GM23338 (cell line): ENCODE measurements at regions not wholly inside any gene's neighbourhood (a gene's known extent, or its start where the extent isn't known, plus 50 kb on each side); places are given as distances from the start of the nearest gene placed in this dataset.

ENCODE experiments used
- ATAC-seq: fragments of 200-7000 bp; cut with Tn5 transposase; 3 replicates; pipeline ENCODE4 v1.9.1; 2020
- DNase-seq: peaks from one replicate; pipeline ENCODE4 v3.0.0-alpha.2; 2015; ENCODE audit warnings: low spot score
- H2AFZ ChIP-seq: fragments of 200-600 bp; sonication (generic); 2 replicates; pipeline ENCODE4 v1.8.0; 2016; ENCODE audit warnings: antibody characterized with exemption, mild to moderate bottlenecking, moderate library complexity
- H3F3A ChIP-seq: fragments of 200-600 bp; sonication (generic); replicated peaks from 2 replicates; pipeline ENCODE4 v1.8.0; 2017; ENCODE audit warnings: antibody characterized with exemption, mixed run types, low read depth
- H3K27ac ChIP-seq: fragments of 200-600 bp; sonication (generic); 2 replicates; pipeline ENCODE4 v1.6.1; 2016; ENCODE audit warnings: low read depth
- H3K27me3 ChIP-seq: fragments of 200-600 bp; sonication (generic); 2 replicates; pipeline ENCODE4 v1.8.0; 2016; ENCODE audit warnings: mild to moderate bottlenecking, mixed run types, moderate library complexity; ENCODE audit not compliant: insufficient read depth
- H3K36me3 ChIP-seq: fragments of 200-600 bp; sonication (generic); 2 replicates; pipeline ENCODE4 v1.8.0; 2016; ENCODE audit warnings: mild to moderate bottlenecking; ENCODE audit not compliant: insufficient read depth
- H3K4me1 ChIP-seq: fragments of 200-600 bp; sonication (generic); 2 replicates; pipeline ENCODE4 v1.8.0; 2016; ENCODE audit warnings: mild to moderate bottlenecking, moderate library complexity; ENCODE audit not compliant: insufficient read depth
- H3K4me2 ChIP-seq: fragments of 200-600 bp; sonication (generic); 2 replicates; pipeline ENCODE4 v1.7.1; 2017; ENCODE audit warnings: mixed run types
- H3K4me3 ChIP-seq: fragments of 200-600 bp; sonication (generic); 2 replicates; pipeline ENCODE4 v1.6.1; 2016; ENCODE audit warnings: mixed run types
- H3K79me2 ChIP-seq: fragments of 200-600 bp; sonication (generic); replicated peaks from 2 replicates; pipeline ENCODE4 v1.8.0; 2017; ENCODE audit warnings: mild to moderate bottlenecking; ENCODE audit not compliant: insufficient read depth
- H3K9me2 ChIP-seq: fragments of 200-600 bp; sonication (generic); 2 replicates; pipeline ENCODE4 v1.8.0; 2017; ENCODE audit not compliant: insufficient read depth
- H4K20me1 ChIP-seq: fragments of 200-600 bp; sonication (generic); replicated peaks from 2 replicates; pipeline ENCODE4 v1.8.0; 2017; ENCODE audit warnings: mild to moderate bottlenecking; ENCODE audit not compliant: insufficient read depth
- H3K27ac Mint-ChIP-seq: 2 replicates; pipeline ENCODE4 v1.8.0; 2020; ENCODE audit warnings: inconsistent platforms, mild to moderate bottlenecking, moderate library complexity, mixed read lengths
- H3K27me3 Mint-ChIP-seq: 3 replicates; pipeline ENCODE4 v1.8.0; 2022; ENCODE audit warnings: low read depth, mild to moderate bottlenecking, moderate library complexity, mixed read lengths, inconsistent platforms; ENCODE audit not compliant: insufficient read depth, poor library complexity
- H3K36me3 Mint-ChIP-seq: 3 replicates; pipeline ENCODE4 v1.8.0; 2021; ENCODE audit warnings: low read depth, mild to moderate bottlenecking, inconsistent platforms, moderate library complexity, mixed read lengths
- H3K4me1 Mint-ChIP-seq: 3 replicates; pipeline ENCODE4 v1.8.0; 2020; ENCODE audit warnings: mild to moderate bottlenecking, inconsistent platforms, mixed read lengths
- H3K4me3 Mint-ChIP-seq: 3 replicates; pipeline ENCODE4 v1.8.0; 2021; ENCODE audit warnings: moderate library complexity, mild to moderate bottlenecking, inconsistent platforms, mixed read lengths
- H3K9me3 Mint-ChIP-seq: 3 replicates; pipeline ENCODE4 v1.8.0; 2020; ENCODE audit warnings: moderate library complexity, mild to moderate bottlenecking, inconsistent platforms, mixed read lengths
- CREB1 ChIP-seq: fragments of 250-450 bp; sonication (Bioruptor Pico); IDR thresholded peaks from 2 replicates; pipeline ENCODE4 v1.5.0; 2020; ENCODE audit warnings: low read depth, mild to moderate bottlenecking, moderate library complexity
- CTCF ChIP-seq, 2 experiments: fragments of 200-600 bp in 1 of 2; sonication (generic) in 1 of 2; conservative IDR thresholded peaks; 2 replicates each; pipeline versions ENCODE4 v1.5.1 to v1.6.1; 2016 to 2017; ENCODE audit warnings: antibody characterized with exemption in 2 of 2, low read depth in 2 of 2, mild to moderate bottlenecking in 2 of 2, moderate library complexity in 1 of 2
- ETS1 ChIP-seq: IDR thresholded peaks from 2 replicates; pipeline ENCODE4 v1.6.1; 2016; ENCODE audit warnings: antibody characterized with exemption
- EZH2phosphoT487 ChIP-seq: fragments of 200-600 bp; sonication (generic); IDR thresholded peaks from one replicate; pipeline ENCODE4 v1.8.1; 2018; ENCODE audit warnings: antibody characterized with exemption; ENCODE audit not compliant: unreplicated experiment
- JUNB ChIP-seq: IDR thresholded peaks from one replicate; pipeline ENCODE4 v1.6.1; 2016; ENCODE audit warnings: antibody characterized with exemption; ENCODE audit not compliant: unreplicated experiment
- POLR2AphosphoS5 ChIP-seq: IDR thresholded peaks from 2 replicates; pipeline ENCODE4 v1.6.1; 2016; ENCODE audit warnings: antibody characterized with exemption, low read depth
- REST ChIP-seq: IDR thresholded peaks from one replicate; pipeline ENCODE4 v1.6.1; 2018; ENCODE audit warnings: antibody characterized with exemption; ENCODE audit not compliant: unreplicated experiment
- ZNF331 ChIP-seq: fragments of 250-450 bp; sonication (Bioruptor Pico); IDR thresholded peaks from 2 replicates; pipeline ENCODE4 v1.5.0; 2020; ENCODE audit warnings: low read depth, mild to moderate bottlenecking, moderate library complexity
- ZNF462 ChIP-seq: fragments of 250-450 bp; sonication (Bioruptor Pico); IDR thresholded peaks from 2 replicates; pipeline ENCODE4 v1.5.0; 2020; ENCODE audit warnings: mild to moderate bottlenecking, moderate library complexity

GRCh38 chr16:85176541-85177447, 64.5 kb upstream of the CIBAR2 start (continued):
- no peak for TF ChIP-seq POLR2AphosphoS5
- TF ChIP-seq ETS1 = no peak
- no peak for TF ChIP-seq ZNF462 (CRISPR knock-in tag)
- no peak for TF ChIP-seq ZNF331

GRCh38 chr16:85177448-85177846, 65.2 kb upstream of the CIBAR2 start:
- H4K20me1 ChIP-seq = peaks cover 28% of the 10 kb centered on the region
- no peaks in the 10 kb centered on the region for H3K9me3 Mint-ChIP-seq
- no peaks in the 10 kb centered on the region for H3K27me3 ChIP-seq
- no peak overlapping the region for H3K27ac ChIP-seq
- DNase-seq (no peak), ATAC-seq (no peak)
- peaks cover 25% of the 10 kb centered on the region for H3K4me1 ChIP-seq
- no peak overlapping the region for H2AFZ ChIP-seq
- no peak overlapping the region for H3K4me3 Mint-ChIP-seq
- H3K4me1 Mint-ChIP-seq = peaks cover 49% of the 10 kb centered on the region
- H3F3A ChIP-seq = no peaks in the 10 kb centered on the region
- H3K36me3 ChIP-seq = no peaks in the 10 kb centered on the region
- no peak overlapping the region for H3K4me2 ChIP-seq
- no peak overlapping the region for H3K27ac Mint-ChIP-seq
- H3K9me2 ChIP-seq = no peaks in the 10 kb centered on the region
- peaks cover 11% of the 10 kb centered on the region; the same call in 2 of the 3 replicates for H3K36me3 Mint-ChIP-seq
- peaks cover 87% of the 10 kb centered on the region for H3K79me2 ChIP-seq
- peaks cover 19% of the 10 kb centered on the region for H3K27me3 Mint-ChIP-seq
- H3K4me3 ChIP-seq = no peak overlapping the region
- TF ChIP-seq POLR2AphosphoS5 (no peak), JUNB (no peak), CTCF (conservative IDR thresholded peaks at IDR 0.05; ENCODE audit: low read depth in 2 of 2) (no peak), EZH2phosphoT487 (no peak), REST (no peak), CREB1 (CRISPR knock-in tag) (no peak)
